SK-N-SH (cell line): ENCODE measurements at regions not wholly inside any gene's neighbourhood (a gene's known extent, or its start where the extent isn't known, plus 50 kb on each side); places are given as distances from the start of the nearest gene placed in this dataset.

Source experiments
- CTCF ChIA-PET: fragments of 300-600, 350-600 bp; formaldehyde crosslinking; extraction: SDS; loops from one replicate; lab custom pipeline; 2021; lab: Yijun Ruan, JAX
- POLR2A ChIA-PET: fragments of 350-600 bp; sonication (Branson Sonifier 250); formaldehyde crosslinking; extraction: SDS; loops from one replicate; lab custom pipeline; 2020; ENCODE audit warnings: antibody characterized with exemption, inconsistent platforms; lab: Yijun Ruan, JAX
- DNase-seq: peaks from one replicate; pipeline ENCODE4 v3.0.0; 2012
- H2AFZ ChIP-seq: fragments of 200-600 bp; sonication (generic); 2 replicates; pipeline ENCODE4 v1.8.1; 2016; ENCODE audit warnings: antibody characterized with exemption, mild to moderate bottlenecking, low read depth
- H3F3A ChIP-seq: fragments of 200-600 bp; sonication (generic); replicated peaks from 2 replicates; pipeline ENCODE3; 2016; ENCODE audit warnings: antibody characterized with exemption, mild to moderate bottlenecking; ENCODE audit not compliant: insufficient read depth
- H3K27ac ChIP-seq, 2 experiments: fragments of 200-500 bp in 1 of 2; fragments of 200-600 bp in 1 of 2; sonication (Bioruptor generic) in 1 of 2; sonication (generic), shearing (Covaris generic) in 1 of 2; 2 replicates each; pipeline versions ENCODE4 v1.5.1 to v1.6.1; 2014 to 2016; ENCODE audit warnings: low read depth in 2 of 2, inconsistent platforms in 1 of 2, low read length in 1 of 2, mild to moderate bottlenecking in 1 of 2, mixed read lengths in 1 of 2
- H3K27me3 ChIP-seq: fragments of 200-600 bp; sonication (generic), shearing (Covaris generic); 2 replicates; pipeline ENCODE4 v1.6.1; 2016; ENCODE audit warnings: mixed run types; ENCODE audit not compliant: insufficient read depth
- H3K36me3 ChIP-seq, 2 experiments: fragments of 200-500 bp in 1 of 2; fragments of 200-600 bp in 1 of 2; sonication (Bioruptor generic) in 1 of 2; sonication (generic) in 1 of 2; replicated peaks in 1 of 2; 2 replicates each; pipeline versions ENCODE3 to v1.5.1; 2014 to 2016; ENCODE audit warnings: low read length in 1 of 2, mild to moderate bottlenecking in 1 of 2; ENCODE audit not compliant: insufficient read depth in 2 of 2, control insufficient read depth in 1 of 2
- H3K4me1 ChIP-seq, 2 experiments: fragments of 200-500 bp in 1 of 2; fragments of 200-600 bp in 1 of 2; sonication (Bioruptor generic) in 1 of 2; sonication (generic), shearing (Covaris generic) in 1 of 2; 2 replicates each; pipeline versions ENCODE4 v1.5.1 to v1.6.1; 2014 to 2016; ENCODE audit warnings: low read depth in 1 of 2, low read length in 1 of 2, mixed run types in 1 of 2; ENCODE audit not compliant: insufficient read depth in 2 of 2, control insufficient read depth in 1 of 2
- H3K4me2 ChIP-seq: fragments of 200-600 bp; sonication (generic), shearing (Covaris generic); 2 replicates; pipeline ENCODE4 v1.6.1; 2017; ENCODE audit warnings: mixed run types
- H3K4me3 ChIP-seq, 2 experiments: fragments of 200-500 bp in 1 of 2; fragments of 200-600 bp in 1 of 2; sonication (Bioruptor generic) in 1 of 2; sonication (generic), shearing (Covaris generic) in 1 of 2; 2 replicates each; pipeline versions ENCODE4 v1.5.1 to v1.8.1; 2014 to 2016; ENCODE audit warnings: low read depth in 2 of 2, inconsistent platforms in 1 of 2, low read length in 1 of 2, mild to moderate bottlenecking in 1 of 2, mixed read lengths in 1 of 2, moderate library complexity in 1 of 2
- H3K79me2 ChIP-seq: fragments of 200-600 bp; sonication (generic); 2 replicates; pipeline ENCODE4 v1.8.1; 2017; ENCODE audit warnings: mild to moderate bottlenecking; ENCODE audit not compliant: insufficient read depth
- H3K9ac ChIP-seq: fragments of 200-600 bp; sonication (generic); 2 replicates; pipeline ENCODE4 v1.6.1; 2017; ENCODE audit warnings: mixed run types
- H3K9me2 ChIP-seq: fragments of 200-600 bp; sonication (generic); 2 replicates; pipeline ENCODE4 v1.6.1; 2017; ENCODE audit warnings: mixed run types
- H3K9me3 ChIP-seq: fragments of 200-600 bp; sonication (generic); 2 replicates; pipeline ENCODE4 v1.6.1; 2017; ENCODE audit warnings: mixed run types, mild to moderate bottlenecking, moderate library complexity
- H4K20me1 ChIP-seq: fragments of 200-600 bp; sonication (generic); 2 replicates; pipeline ENCODE4 v1.6.1; 2017; ENCODE audit warnings: mild to moderate bottlenecking, mixed run types; ENCODE audit not compliant: insufficient read depth
- CHD2 ChIP-seq: fragments of 150-350 bp; IDR thresholded peaks from 2 replicates; pipeline ENCODE4 v1.6.1; 2018; ENCODE audit warnings: low read length; ENCODE audit not compliant: partially characterized antibody
- EP300 ChIP-seq, 2 experiments: IDR thresholded peaks; 2 replicates each; pipeline versions ENCODE4 v1.4.0 to v1.6.1; 2012; ENCODE audit warnings: borderline replicate concordance in 1 of 2, low read depth in 1 of 2, low read length in 1 of 2
- EZH2phosphoT487 ChIP-seq: fragments of 200-600 bp; sonication (generic); IDR thresholded peaks from 2 replicates; pipeline ENCODE4 v1.6.1; 2017; ENCODE audit warnings: low read depth, mixed run types, mild to moderate bottlenecking, antibody characterized with exemption, moderate library complexity, borderline replicate concordance
- FOSL2 ChIP-seq: IDR thresholded peaks from 2 replicates; pipeline ENCODE4 v1.4.0; 2012; ENCODE audit warnings: low read depth, mild to moderate bottlenecking, moderate library complexity, borderline replicate concordance
- FOXJ3 ChIP-seq: sonication (generic); formaldehyde crosslinking; IDR thresholded peaks from 2 replicates; pipeline ENCODE4 v1.5.1; 2020; ENCODE audit warnings: mild to moderate bottlenecking, missing genetic modification reagents
- FOXM1 ChIP-seq: IDR thresholded peaks from 2 replicates; pipeline ENCODE4 v1.4.0; 2012; ENCODE audit warnings: low read depth, mild to moderate bottlenecking
- GATA2 ChIP-seq: sonication (generic); formaldehyde crosslinking; IDR thresholded peaks from 2 replicates; pipeline ENCODE4 v1.5.0; 2020; ENCODE audit warnings: mild to moderate bottlenecking, missing genetic modification reagents
- JUND ChIP-seq: IDR thresholded peaks from 2 replicates; pipeline ENCODE4 v1.4.0; 2012
- MEF2A ChIP-seq: IDR thresholded peaks from 2 replicates; pipeline ENCODE4 v1.4.0; 2012; ENCODE audit warnings: low read depth, borderline replicate concordance
- MXI1 ChIP-seq: IDR thresholded peaks from 2 replicates; pipeline ENCODE4 v1.6.1; 2012; ENCODE audit warnings: mild to moderate bottlenecking, low read depth, low read length, improper control_type of control experiment
- NRF1 ChIP-seq: IDR thresholded peaks from 2 replicates; pipeline ENCODE4 v1.6.1; 2012; ENCODE audit warnings: low read depth, mild to moderate bottlenecking, low read length
- POLR2AphosphoS5 ChIP-seq: IDR thresholded peaks from 2 replicates; pipeline ENCODE4 v1.6.1; 2012; ENCODE audit warnings: low read depth, low read length
- RFX5 ChIP-seq: IDR thresholded peaks from 2 replicates; pipeline ENCODE4 v1.6.1; 2012; ENCODE audit warnings: mild to moderate bottlenecking, improper control_type of control experiment, low read length
- RXRA ChIP-seq: IDR thresholded peaks from 2 replicates; pipeline ENCODE4 v1.4.0; 2012; ENCODE audit warnings: low read depth, mild to moderate bottlenecking, borderline replicate concordance
- SIN3A ChIP-seq: IDR thresholded peaks from 2 replicates; pipeline ENCODE4 v1.6.1; 2012; ENCODE audit warnings: low read depth, mild to moderate bottlenecking, low read length, moderate library complexity, borderline replicate concordance
- TEAD4 ChIP-seq: IDR thresholded peaks from 2 replicates; pipeline ENCODE4 v1.4.0; 2012; ENCODE audit warnings: mild to moderate bottlenecking, borderline replicate concordance; ENCODE audit not compliant: insufficient read depth
- WGBS: methylation state at CpG from one replicate; pipeline ENCODE4 v1.1.6; 2017; ENCODE audit warnings: low lambda C conversion rate; 5-methylcytosine and 5-hydroxymethylcytosine counted together
- TF ChIP-seq, protein P1 (sequence below): fragments of 150-350 bp; IDR thresholded peaks from 2 replicates; pipeline ENCODE4 v1.6.1; 2017; ENCODE audit warnings: antibody characterized with exemption, low read length, low read depth, borderline replicate concordance
- TF ChIP-seq, protein P2 (sequence below): IDR thresholded peaks from 2 replicates; pipeline ENCODE4 v1.4.0; 2012; ENCODE audit warnings: low read depth, borderline replicate concordance
- TF ChIP-seq, protein P3 (sequence below): fragments of 150-350 bp; IDR thresholded peaks from 2 replicates; pipeline ENCODE4 v1.6.1; 2016; ENCODE audit warnings: mild to moderate bottlenecking, low read depth, low read length
- TF ChIP-seq, protein P4 (sequence below): IDR thresholded peaks from 2 replicates; pipeline ENCODE4; 2012

DNA sequence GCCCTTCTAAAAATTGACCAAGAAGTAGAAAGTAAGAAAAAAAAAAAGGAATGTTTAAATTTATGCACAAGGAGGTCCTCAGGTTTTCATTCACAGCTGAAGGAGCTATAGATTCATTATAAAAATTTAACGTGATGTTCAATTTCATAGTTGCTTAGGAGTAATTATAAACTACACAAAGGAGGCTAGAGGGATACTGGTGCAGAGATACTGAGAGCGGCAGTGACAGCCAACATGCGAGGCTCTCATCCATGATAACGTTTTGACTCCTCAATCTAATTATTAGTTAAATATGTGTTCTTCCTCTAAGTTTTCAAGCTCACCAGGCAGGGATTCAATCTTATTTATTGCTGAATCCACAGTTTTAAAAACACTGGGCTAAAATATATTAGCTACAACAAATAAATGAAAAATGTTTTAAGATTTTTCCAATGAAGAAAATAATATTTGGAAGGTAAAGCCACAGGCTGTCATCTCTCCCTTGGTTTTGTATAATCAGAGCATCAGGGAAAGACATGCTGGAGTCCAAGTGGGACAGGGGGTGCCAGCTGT, 49.8 kb upstream of the TRPC4 start:
- 1% methylated on average over 4 of the region's 4 CpGs for WGBS
- Histone ChIP-seq H2AFZ (peak overlapping the region; percentile 61), H3K9me2 (no peaks in the 10 kb centered on the region), H3K27ac (no peak overlapping the region), H3K36me3 (no peaks in the 10 kb centered on the region), H3K9ac (no peak overlapping the region), H4K20me1 (no peaks in the 10 kb centered on the region), H3K27me3 (no peaks in the 10 kb centered on the region), H3K79me2 (no peaks in the 10 kb centered on the region), H3K4me1 (no peaks in the 10 kb centered on the region; a peak in 1 of 4 replicates), H3K9me3 (no peaks in the 10 kb centered on the region), H3F3A (no peaks in the 10 kb centered on the region), H3K4me2 (peak overlapping the region; percentile 76), H3K4me3 (peak overlapping the region; percentile 14 to 54; a peak in 3 of 4 replicates)
- TF ChIP-seq, protein P1, sequence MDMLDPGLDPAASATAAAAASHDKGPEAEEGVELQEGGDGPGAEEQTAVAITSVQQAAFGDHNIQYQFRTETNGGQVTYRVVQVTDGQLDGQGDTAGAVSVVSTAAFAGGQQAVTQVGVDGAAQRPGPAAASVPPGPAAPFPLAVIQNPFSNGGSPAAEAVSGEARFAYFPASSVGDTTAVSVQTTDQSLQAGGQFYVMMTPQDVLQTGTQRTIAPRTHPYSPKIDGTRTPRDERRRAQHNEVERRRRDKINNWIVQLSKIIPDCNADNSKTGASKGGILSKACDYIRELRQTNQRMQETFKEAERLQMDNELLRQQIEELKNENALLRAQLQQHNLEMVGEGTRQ = no peak
- TF ChIP-seq RXRA (no peak), NRF1 (no peak), CHD2 (no peak), POLR2AphosphoS5 (no peak), MXI1 (no peak), SIN3A (no peak), MEF2A (no peak), EZH2phosphoT487 (no peak), FOXJ3 (CRISPR knock-in tag) (no peak), GATA2 (CRISPR knock-in tag) (no peak), JUND (no peak), FOSL2 (no peak), TEAD4 (no peak), FOXM1 (no peak), RFX5 (no peak), EP300 (IDR thresholded peaks at IDR 0.05; ENCODE audit: borderline replicate concordance in 1 of 2, low read depth in 1 of 2, low read length in 1 of 2) (no peak)
- TF ChIP-seq, protein P2, sequence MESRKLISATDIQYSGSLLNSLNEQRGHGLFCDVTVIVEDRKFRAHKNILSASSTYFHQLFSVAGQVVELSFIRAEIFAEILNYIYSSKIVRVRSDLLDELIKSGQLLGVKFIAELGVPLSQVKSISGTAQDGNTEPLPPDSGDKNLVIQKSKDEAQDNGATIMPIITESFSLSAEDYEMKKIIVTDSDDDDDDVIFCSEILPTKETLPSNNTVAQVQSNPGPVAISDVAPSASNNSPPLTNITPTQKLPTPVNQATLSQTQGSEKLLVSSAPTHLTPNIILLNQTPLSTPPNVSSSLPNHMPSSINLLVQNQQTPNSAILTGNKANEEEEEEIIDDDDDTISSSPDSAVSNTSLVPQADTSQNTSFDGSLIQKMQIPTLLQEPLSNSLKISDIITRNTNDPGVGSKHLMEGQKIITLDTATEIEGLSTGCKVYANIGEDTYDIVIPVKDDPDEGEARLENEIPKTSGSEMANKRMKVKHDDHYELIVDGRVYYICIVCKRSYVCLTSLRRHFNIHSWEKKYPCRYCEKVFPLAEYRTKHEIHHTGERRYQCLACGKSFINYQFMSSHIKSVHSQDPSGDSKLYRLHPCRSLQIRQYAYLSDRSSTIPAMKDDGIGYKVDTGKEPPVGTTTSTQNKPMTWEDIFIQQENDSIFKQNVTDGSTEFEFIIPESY = no peak
- TF ChIP-seq, protein P3, sequence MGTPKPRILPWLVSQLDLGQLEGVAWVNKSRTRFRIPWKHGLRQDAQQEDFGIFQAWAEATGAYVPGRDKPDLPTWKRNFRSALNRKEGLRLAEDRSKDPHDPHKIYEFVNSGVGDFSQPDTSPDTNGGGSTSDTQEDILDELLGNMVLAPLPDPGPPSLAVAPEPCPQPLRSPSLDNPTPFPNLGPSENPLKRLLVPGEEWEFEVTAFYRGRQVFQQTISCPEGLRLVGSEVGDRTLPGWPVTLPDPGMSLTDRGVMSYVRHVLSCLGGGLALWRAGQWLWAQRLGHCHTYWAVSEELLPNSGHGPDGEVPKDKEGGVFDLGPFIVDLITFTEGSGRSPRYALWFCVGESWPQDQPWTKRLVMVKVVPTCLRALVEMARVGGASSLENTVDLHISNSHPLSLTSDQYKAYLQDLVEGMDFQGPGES = no peak
- TF ChIP-seq, protein P4, sequence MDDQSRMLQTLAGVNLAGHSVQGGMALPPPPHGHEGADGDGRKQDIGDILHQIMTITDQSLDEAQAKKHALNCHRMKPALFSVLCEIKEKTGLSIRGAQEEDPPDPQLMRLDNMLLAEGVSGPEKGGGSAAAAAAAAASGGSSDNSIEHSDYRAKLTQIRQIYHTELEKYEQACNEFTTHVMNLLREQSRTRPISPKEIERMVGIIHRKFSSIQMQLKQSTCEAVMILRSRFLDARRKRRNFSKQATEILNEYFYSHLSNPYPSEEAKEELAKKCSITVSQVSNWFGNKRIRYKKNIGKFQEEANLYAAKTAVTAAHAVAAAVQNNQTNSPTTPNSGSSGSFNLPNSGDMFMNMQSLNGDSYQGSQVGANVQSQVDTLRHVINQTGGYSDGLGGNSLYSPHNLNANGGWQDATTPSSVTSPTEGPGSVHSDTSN = no peak
- ChIA-PET POLR2A (no interaction called here), CTCF (no interaction called here)
- no peak for DNase-seq
